GM13976 (cell line): ENCODE measurements at regions not wholly inside any gene's neighbourhood (a gene's known extent, or its start where the extent isn't known, plus 50 kb on each side); places are given as distances from the start of the nearest gene placed in this dataset.

Experiments used
- DNase-seq: peaks from one replicate; pipeline ENCODE4 v3.0.0; 2012; ENCODE audit warnings: low spot score
- CTCF ChIP-seq: IDR thresholded peaks from 2 replicates; pipeline ENCODE4 v1.5.1; 2012; ENCODE audit warnings: borderline replicate concordance, mild to moderate bottlenecking; ENCODE audit not compliant: insufficient read depth; ENCODE audit errors: extremely low read depth, missing control alignments, control extremely low read depth
- in situ Hi-C: fragments of 300-500 bp; cut with MboI; formaldehyde crosslinking; loops from one replicate; pipeline ENCODE4 v1.12.0; 2022; ENCODE audit warnings: low sequenced_read_pairs, mixed read lengths, inconsistent platforms; ENCODE audit not compliant: unreplicated experiment

GRCh38 chr19:31451686-31452330, 102.6 kb upstream of the TSHZ3 start:
- TF ChIP-seq CTCF, result no peak
- no peak for DNase-seq
- in situ Hi-C loops, result no loop called here

DNA sequence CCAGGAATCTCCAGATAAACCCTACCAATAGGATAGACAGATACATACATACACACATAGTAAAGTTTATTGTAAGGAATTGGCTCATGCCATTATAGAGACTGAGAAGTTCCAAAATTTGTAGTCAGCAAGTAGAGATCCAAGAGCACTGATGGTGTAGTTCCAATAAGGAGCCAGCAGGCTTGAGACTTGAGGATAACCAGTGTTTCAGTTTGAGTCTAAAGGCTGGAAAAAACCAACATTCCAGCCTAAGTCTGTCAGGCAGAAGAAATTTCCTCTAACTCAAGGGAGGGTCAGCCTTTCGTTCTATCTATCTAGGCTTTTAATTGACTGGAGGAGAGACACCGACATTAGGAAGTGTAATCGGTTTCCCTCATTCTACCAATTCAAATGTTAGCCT, 110.2 kb upstream of the TSHZ3 start:
- TF ChIP-seq CTCF, result no peak
- no peak for DNase-seq
- in situ Hi-C loops, result no loop called here

- DNase-seq, result no peak
- TF ChIP-seq CTCF, result no peak
- in situ Hi-C loops, result no loop called here
Observed at GRCh38 chr19:31461814-31462539, 112.7 kb upstream of the TSHZ3 start.

DNA sequence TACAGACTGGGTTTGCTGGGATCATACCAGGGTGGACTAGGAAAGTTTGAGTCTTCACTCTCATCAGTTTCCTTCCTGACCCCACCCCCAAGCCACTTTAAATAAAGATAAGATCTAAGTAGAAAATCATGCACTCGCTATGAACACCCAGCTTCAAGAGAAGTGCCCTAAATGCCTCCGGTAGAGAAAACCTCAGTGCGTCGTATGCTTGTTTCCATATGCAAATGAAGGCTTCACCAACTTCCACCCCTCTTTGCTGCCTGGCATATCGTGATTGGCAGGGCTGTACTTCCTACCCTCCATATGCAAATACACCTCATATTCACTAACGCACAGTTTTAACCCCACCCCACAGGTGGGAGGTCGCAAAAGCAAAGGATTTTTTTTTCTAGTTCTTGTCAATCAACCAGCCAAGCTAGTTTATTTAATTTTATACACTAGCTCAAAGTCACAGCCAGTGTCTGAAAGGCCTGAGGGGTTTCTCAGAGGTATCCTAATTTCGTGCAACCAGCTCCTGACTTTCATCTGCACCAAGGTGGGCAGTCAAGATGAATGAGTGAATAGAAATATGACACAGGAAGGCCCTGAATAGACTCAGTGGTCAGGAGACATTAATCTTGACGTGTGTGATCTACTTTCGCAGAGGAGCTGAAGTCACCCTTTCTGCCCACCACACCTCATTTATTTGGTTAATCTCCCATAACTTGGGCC, 121.1 kb upstream of the TSHZ3 start:
- TF ChIP-seq CTCF, result no peak
- no peak for DNase-seq
- in situ Hi-C loops, result no loop called here

- DNase-seq, result no peak
- in situ Hi-C loops, result no loop called here
- TF ChIP-seq CTCF, result no peak
Observed at GRCh38 chr19:31470952-31471351, 121.7 kb upstream of the TSHZ3 start.

GRCh38 chr19:31478241-31478640, 129.0 kb upstream of the TSHZ3 start:
- TF ChIP-seq CTCF, result no peak
- in situ Hi-C loops, result no loop called here
- no peak for DNase-seq
